ENCODE measurements at regions not wholly inside any gene's neighbourhood (a gene's known extent, or its start where the extent isn't known, plus 50 kb on each side); places are given as distances from the start of the nearest gene placed in this dataset.

DNA sequence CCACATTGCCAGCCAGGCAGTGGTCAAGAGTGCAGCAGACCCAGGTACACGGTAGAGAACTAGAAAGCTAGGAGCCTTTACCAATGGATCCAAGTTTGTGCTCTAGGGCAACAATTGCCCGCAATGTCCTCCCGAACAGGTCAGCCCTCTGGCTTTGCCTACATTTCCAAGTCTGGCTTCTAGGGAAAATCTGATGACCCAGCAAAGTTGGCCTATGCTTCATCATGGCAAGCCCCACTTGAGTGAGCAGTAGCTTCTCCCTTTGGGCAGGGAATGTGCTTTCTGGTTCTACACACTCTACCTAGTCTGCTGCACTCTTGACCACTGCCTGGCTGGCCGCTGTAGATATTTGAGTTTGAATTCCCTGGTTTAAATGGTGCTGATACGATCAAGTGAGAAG lies 361.6 kb upstream of the NR2F2 start:
- in situ Hi-C loops (cut with HindIII; ENCODE audit: low sequenced_read_pairs), result no loop called here
- no peak for DNase-seq (ENCODE audit: low spot score)

DNA sequence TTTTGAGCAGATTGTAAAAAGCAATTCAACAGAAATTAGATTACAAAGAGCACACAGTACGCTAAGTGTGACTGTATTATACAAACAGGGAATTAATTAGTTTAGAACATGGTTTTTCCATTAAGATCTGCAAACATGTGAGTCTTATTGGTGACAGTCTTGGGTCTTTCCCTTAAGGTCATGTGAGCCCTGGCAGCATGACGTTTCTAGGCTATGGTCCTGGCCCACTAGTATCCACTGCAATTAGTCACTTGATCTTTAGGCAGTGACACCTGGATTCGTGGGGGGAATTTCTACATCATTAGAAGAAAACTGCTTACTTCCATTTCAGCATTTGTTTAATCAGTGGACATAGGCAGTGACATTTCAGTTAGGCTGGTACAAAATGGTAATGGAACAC lies 360.2 kb upstream of the NR2F2 start:
- no peak for DNase-seq (ENCODE audit: low spot score)
- in situ Hi-C loops (cut with HindIII; ENCODE audit: low sequenced_read_pairs), result no loop called here

DNA sequence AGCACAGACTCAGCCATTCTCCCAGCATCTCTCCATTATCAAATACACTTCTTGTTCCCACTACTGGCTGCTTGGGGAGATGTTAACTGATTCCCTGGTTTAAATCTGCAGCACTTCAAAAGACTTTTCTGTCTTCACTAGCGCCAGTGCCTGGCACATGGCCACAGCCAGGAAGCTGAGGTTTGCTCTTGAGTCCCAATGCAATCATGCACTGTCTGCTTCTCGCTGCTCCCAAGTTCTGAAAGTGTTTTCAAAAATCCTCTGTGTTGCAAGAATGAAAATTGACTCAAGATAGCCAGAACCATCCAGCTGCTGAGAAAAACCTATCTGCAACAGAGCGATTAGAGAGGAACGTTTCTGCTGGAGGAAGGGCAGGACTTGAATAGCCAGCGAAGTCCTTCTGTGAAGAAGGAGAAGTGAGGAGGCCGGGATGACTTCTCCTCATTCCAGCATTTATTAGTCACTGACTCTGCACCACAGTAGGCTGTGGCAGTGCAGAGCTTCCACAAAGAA lies 358.4 kb upstream of the NR2F2 start:
- in situ Hi-C loops (cut with HindIII; ENCODE audit: low sequenced_read_pairs), result no loop called here
- DNase-seq (ENCODE audit: low spot score), result no peak

DNA sequence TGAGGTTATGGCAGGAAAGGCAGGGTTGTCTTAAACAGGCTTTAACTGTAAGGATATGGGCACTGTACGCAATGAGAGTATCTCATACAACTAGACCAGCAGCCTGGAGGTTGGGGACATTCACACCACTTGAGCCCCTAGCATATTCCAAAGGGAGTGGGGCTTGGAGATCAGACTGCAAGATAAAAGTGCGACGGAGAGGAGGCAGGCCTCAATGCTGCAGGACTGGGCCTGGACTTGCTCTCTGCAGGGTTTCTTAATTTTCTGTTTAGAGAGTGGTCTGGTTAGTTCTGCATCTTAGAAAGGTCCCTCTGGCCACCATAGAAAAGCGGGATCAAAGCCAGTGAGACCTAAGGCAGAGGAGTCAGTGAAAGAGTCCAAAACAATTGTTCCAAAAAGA lies 357.7 kb upstream of the NR2F2 start:
- in situ Hi-C loops (cut with HindIII; ENCODE audit: low sequenced_read_pairs), result no loop called here

DNA sequence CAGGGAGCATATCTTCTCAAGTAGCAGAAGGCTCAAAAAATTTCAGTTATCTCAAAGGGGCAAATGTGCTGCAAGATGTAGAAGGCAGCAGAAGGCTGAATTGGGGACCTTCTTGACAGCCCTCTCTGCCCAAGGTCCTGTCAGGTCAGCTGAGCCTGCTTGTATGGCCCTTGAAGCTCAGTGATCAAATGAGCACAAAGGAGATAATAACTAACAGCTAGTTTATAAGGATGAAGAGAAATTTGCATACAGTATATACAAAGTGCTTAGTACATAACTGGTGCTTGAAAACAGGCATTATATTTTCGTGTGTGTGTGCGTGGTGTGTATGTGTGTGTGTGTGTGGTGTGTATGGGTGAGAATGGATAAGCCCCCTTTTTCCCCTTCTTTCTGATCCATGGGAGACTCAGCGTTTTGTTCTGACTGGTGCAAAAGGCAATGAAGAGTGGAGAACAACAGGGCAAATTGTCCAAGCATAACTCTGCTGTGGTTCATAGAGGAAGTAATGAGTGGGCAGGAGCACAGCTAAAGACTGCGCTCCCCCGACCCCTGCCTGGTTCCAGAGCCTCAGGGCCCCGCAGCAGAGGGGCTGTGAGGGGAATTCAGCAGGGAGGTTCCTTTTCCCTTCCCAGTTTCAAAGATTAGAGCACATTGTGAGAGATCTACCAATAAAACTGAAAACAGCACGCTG lies 356.8 kb upstream of the NR2F2 start:
- in situ Hi-C loops (cut with HindIII; ENCODE audit: low sequenced_read_pairs), result no loop called here
- no peak for DNase-seq (ENCODE audit: low spot score)

More for the DNA sequence above, 357.7 kb upstream of the NR2F2 start:
- no peak for DNase-seq (ENCODE audit: low spot score)

DNA sequence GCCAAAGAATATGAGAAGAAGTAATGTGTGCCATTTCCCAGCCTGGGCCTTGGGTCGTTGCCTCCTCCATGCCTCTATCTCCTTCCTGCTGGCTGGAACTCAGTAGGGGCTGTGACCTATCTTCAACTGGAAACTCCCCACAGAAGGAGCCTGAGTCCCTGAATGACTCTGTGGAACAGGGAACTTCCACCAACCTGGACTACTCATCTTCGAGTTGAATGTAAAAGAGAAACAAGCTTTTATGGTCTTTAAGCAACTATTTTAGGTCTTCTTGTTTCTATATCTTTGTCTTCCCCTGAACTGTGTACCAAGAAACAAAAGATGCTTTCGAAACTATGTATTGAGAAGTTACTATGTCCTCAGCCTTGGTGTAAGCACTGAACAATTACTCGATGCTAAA lies 355.3 kb upstream of the NR2F2 start:
- DNase-seq (ENCODE audit: low spot score), result no peak
- in situ Hi-C loops (cut with HindIII; ENCODE audit: low sequenced_read_pairs), result no loop called here

- in situ Hi-C loops (cut with HindIII; ENCODE audit: low sequenced_read_pairs), result no loop called here
- no peak for DNase-seq (ENCODE audit: low spot score)
These were observed 351.2 kb upstream of the NR2F2 start for GRCh38 chr15:95979286-95979685.

- no peak for DNase-seq (ENCODE audit: low spot score)
- in situ Hi-C loops (cut with HindIII; ENCODE audit: low sequenced_read_pairs), result no loop called here
These were observed 349.3 kb upstream of the NR2F2 start for GRCh38 chr15:95981209-95981608.

- no peak for DNase-seq (ENCODE audit: low spot score)
- in situ Hi-C loops (cut with HindIII; ENCODE audit: low sequenced_read_pairs), result no loop called here
These were observed 343.2 kb upstream of the NR2F2 start for GRCh38 chr15:95987299-95987698.

DNA sequence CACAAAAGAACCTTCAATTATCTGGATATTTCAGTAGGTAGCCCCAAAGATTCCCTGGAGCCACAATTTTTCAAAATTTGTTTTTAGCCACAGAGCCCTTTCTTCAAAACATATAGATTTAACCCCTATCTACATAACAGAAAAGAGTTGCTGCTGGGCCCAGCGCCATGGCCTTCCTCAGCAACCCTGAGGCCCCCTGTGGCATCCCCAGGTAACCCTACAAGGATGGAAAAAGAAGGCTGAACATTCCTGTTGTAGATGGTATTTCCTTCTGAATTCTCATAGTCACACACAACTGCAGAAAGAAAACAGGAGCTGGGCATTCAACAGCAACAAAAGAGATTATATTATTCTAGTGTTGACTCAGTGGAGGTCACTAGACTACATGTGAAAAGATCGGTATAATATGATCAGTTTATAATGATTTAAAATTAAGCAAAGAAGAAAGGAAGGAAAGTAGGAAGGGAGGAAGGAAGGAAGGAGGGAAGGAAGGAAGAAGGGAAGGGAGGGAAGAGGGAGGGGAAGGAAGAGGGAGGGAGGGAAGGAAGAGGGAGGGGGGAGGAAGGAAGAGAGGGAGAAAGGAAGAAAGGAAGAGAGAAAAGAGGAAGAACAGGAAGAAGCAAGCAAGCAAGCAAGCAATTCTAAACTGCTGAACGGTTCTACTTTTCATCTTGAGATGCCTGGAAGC lies 342.5 kb upstream of the NR2F2 start:
- in situ Hi-C loops (cut with HindIII; ENCODE audit: low sequenced_read_pairs), result no loop called here
- DNase-seq (ENCODE audit: low spot score), result no peak

DNA sequence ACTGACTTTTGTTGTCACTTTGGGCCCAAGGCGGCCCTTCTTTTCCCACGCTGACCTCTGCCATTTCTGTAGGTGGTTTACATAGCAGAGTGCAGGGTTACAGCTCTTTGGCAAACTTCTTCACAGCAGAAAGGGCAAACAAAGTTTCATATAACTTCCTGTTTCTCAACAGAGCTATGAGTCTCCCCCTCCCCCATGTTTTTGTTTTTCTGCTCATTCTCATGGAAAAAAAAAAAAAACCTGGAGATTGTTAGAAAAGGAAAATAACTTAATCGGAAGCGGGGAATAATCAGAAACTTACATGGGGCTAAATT lies 342.0 kb upstream of the NR2F2 start:
- DNase-seq (ENCODE audit: low spot score), result no peak

DNA sequence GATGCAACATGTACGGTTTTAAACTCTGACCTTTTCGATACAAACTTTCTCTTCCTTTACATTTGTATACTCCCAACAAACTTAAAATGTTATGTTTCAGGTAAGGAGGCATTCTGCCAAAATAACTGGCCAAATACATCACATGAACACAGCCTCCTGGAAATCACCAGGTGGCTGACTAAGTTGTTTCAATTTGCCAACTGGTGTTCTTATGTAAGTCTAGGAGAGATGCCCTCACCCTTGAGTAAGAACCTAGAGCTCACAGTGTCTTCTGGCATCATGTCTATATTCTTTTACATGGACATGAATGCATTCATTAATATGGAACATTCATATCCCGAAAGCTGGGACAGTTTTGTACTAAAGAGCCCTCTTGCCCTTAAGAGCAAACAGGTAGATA lies 341.1 kb upstream of the NR2F2 start:
- in situ Hi-C loops (cut with HindIII; ENCODE audit: low sequenced_read_pairs), result no loop called here
- DNase-seq (ENCODE audit: low spot score), result peak; percentile 2

More for the DNA sequence above, 342.0 kb upstream of the NR2F2 start:
- in situ Hi-C loops (cut with HindIII; ENCODE audit: low sequenced_read_pairs), result no loop called here

GRCh38 chr15:95990833-95991232 lies 339.7 kb upstream of the NR2F2 start:
- in situ Hi-C loops (cut with HindIII; ENCODE audit: low sequenced_read_pairs), result no loop called here
- DNase-seq (ENCODE audit: low spot score), result no peak

DNA sequence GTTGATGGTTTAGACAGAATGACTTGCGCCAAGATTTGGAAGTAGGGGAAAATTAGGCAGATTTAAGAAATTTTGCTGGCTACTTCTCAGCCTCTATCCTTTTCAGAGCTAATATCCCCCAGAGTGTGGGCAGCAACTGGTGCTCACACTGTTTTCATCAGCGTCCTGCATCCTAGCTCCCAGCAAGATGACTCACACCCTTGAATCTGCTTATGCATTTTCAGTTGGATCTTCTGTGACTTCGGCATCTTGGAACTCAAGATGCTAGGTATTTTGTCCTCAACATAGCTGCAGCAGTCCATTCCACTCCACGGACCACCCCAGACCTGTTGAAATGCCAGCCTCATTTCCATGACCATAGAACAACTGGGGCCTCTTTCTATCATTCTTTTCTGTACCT lies 336.1 kb upstream of the NR2F2 start:
- in situ Hi-C loops (cut with HindIII; ENCODE audit: low sequenced_read_pairs), result no loop called here
- no peak for DNase-seq (ENCODE audit: low spot score)

- in situ Hi-C loops (cut with HindIII; ENCODE audit: low sequenced_read_pairs), result no loop called here
- DNase-seq (ENCODE audit: low spot score), result no peak
These were observed 334.9 kb upstream of the NR2F2 start for GRCh38 chr15:95995375-95996168.

DNA sequence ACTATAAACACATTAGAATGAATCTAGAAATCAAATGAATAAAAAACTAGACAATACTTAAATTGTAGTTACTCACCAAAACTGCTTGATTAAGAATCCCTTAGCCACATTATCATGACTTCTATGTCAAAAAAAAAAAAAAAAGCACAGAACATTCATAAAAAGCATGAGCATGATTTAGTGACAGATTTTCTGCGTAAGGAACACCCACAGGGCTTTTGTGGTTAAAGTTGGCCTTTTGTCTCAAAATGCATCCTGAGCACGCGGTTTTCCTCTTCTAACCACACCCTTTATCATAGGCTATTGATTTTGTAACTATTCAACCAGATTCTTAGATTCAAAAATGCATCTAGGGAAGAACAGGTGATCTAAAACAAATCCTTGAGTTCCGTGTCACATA lies 334.0 kb upstream of the NR2F2 start:
- in situ Hi-C loops (cut with HindIII; ENCODE audit: low sequenced_read_pairs), result no loop called here
- DNase-seq (ENCODE audit: low spot score), result no peak

GRCh38 chr15:95998935-95999334 lies 331.6 kb upstream of the NR2F2 start:
- DNase-seq (ENCODE audit: low spot score), result no peak
- in situ Hi-C loops (cut with HindIII; ENCODE audit: low sequenced_read_pairs), result no loop called here

GRCh38 chr15:96002890-96003859 lies 327.3 kb upstream of the NR2F2 start:
- no peak for DNase-seq (ENCODE audit: low spot score)
- in situ Hi-C loops (cut with HindIII; ENCODE audit: low sequenced_read_pairs), result no loop called here

- no peak for DNase-seq (ENCODE audit: low spot score)
- in situ Hi-C loops (cut with HindIII; ENCODE audit: low sequenced_read_pairs), result no loop called here
These were observed 324.6 kb upstream of the NR2F2 start for GRCh38 chr15:96005906-96006305.

All from G401 (cell line).